ENCODE measurements at regions not wholly inside any gene's neighbourhood (a gene's known extent, or its start where the extent isn't known, plus 50 kb on each side); places are given as distances from the start of the nearest gene placed in this dataset.

DNA sequence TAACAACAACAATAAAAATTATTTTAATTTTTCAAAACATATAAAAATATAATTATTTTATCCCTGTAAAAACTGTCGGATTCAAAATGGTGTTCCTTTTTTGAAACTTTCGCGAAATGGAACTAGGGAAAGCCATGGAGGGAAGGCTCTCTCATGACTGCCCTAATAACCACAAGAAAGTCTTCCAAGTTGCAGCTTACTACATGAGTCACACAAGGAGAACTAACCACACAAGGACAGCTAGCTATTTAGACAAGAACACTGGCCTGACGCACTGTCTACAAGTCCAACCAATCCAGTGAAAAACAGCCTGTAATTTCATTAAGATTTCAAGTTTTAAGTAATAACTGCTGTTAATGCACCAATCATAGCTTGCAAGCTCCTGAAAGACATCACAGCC is 319.2 kb upstream of the PCDH9 start:
- Histone ChIP-seq H3K27ac (ENCODE audit: low read length) (no peak overlapping the region), H3K4me1 (ENCODE audit: low read length) (no peaks in the 10 kb centered on the region), H3K79me2 (ENCODE audit: low read length) (no peaks in the 10 kb centered on the region), H3K4me2 (ENCODE audit: low read length) (no peak overlapping the region), H2AFZ (ENCODE audit: low read depth, low read length) (no peak overlapping the region), H3K27me3 (ENCODE audit: low read depth, low read length) (no peaks in the 10 kb centered on the region), H3K36me3 (replicated peaks; ENCODE audit: low read depth, low read length) (no peaks in the 10 kb centered on the region), H3K9ac (ENCODE audit: low read length) (no peak overlapping the region), H4K20me1 (ENCODE audit: insufficient read depth, low read length) (no peaks in the 10 kb centered on the region), H3K9me3 (ENCODE audit: insufficient read depth, low read length) (no peaks in the 10 kb centered on the region), H3K4me3 (ENCODE audit: low read length) (no peak overlapping the region)
- TF ChIP-seq, protein P1, sequence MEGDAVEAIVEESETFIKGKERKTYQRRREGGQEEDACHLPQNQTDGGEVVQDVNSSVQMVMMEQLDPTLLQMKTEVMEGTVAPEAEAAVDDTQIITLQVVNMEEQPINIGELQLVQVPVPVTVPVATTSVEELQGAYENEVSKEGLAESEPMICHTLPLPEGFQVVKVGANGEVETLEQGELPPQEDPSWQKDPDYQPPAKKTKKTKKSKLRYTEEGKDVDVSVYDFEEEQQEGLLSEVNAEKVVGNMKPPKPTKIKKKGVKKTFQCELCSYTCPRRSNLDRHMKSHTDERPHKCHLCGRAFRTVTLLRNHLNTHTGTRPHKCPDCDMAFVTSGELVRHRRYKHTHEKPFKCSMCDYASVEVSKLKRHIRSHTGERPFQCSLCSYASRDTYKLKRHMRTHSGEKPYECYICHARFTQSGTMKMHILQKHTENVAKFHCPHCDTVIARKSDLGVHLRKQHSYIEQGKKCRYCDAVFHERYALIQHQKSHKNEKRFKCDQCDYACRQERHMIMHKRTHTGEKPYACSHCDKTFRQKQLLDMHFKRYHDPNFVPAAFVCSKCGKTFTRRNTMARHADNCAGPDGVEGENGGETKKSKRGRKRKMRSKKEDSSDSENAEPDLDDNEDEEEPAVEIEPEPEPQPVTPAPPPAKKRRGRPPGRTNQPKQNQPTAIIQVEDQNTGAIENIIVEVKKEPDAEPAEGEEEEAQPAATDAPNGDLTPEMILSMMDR (IDR thresholded peaks at IDR 0.05; ENCODE audit: low read depth, low read length), result no peak
- no peak for TF ChIP-seq EZH2phosphoT487 (IDR thresholded peaks at IDR 0.05; ENCODE audit: low read depth)

DNA sequence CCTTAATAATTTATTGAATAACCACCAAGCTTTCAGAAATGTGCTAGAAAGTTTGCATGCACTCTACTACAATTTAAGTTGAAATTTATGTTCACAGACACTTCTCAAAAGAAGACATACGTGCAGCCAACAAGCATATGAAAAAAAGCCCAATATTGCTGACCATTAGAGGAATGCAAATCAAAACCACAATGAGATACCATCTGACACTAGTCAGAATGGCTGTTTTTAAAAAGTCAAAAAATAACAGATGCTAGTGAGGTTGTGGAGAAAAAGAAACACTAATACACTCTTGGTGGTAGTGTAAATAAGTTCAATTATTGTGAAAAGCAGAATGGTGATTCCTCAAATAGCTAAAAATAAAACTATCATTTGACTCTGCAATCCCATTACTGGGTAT is 308.8 kb upstream of the PCDH9 start:
- H3K79me2 ChIP-seq (ENCODE audit: low read length), result no peaks in the 10 kb centered on the region
- H3K27ac ChIP-seq (ENCODE audit: low read length), result no peak overlapping the region
- no peaks in the 10 kb centered on the region for H3K27me3 ChIP-seq (ENCODE audit: low read depth, low read length)
- no peak overlapping the region for H3K9ac ChIP-seq (ENCODE audit: low read length)
- TF ChIP-seq, protein P1 (IDR thresholded peaks at IDR 0.05; ENCODE audit: low read depth, low read length), result no peak
- no peak for TF ChIP-seq EZH2phosphoT487 (IDR thresholded peaks at IDR 0.05; ENCODE audit: low read depth)
- no peak overlapping the region for H3K4me2 ChIP-seq (ENCODE audit: low read length)
- H3K36me3 ChIP-seq (replicated peaks; ENCODE audit: low read depth, low read length), result no peaks in the 10 kb centered on the region
- no peak overlapping the region for H3K4me3 ChIP-seq (ENCODE audit: low read length)
- no peaks in the 10 kb centered on the region for H3K4me1 ChIP-seq (ENCODE audit: low read length)
- H3K9me3 ChIP-seq (ENCODE audit: insufficient read depth, low read length), result no peaks in the 10 kb centered on the region
- no peaks in the 10 kb centered on the region for H4K20me1 ChIP-seq (ENCODE audit: insufficient read depth, low read length)
- no peak overlapping the region for H2AFZ ChIP-seq (ENCODE audit: low read depth, low read length)

DNA sequence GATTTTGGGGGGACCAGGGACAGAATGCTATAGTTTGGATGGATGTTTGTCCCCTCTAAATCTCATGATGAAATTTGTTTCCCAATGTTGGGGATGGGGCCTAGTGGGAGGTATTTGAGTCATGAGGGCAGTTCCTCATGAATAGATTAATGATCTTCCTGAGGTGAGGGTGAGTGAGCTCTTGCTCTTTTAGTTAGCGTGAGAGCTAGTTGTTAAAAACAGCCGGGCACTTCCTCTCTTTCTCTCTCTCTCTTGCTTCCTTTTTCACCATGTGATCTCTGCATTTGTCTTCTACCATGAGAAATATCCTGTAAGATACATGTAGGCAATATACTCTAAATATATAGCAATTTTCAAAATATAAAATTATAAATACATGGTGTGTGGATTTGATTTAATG is 290.8 kb upstream of the PCDH9 start:
- no peak overlapping the region for H3K27ac ChIP-seq (ENCODE audit: low read length)
- peak overlapping the region; percentile 85 for H2AFZ ChIP-seq (ENCODE audit: low read depth, low read length)
- peaks cover 3% of the 10 kb centered on the region for H3K36me3 ChIP-seq (replicated peaks; ENCODE audit: low read depth, low read length)
- H3K4me1 ChIP-seq (ENCODE audit: low read length), result peaks cover 21% of the 10 kb centered on the region
- no peak overlapping the region for H3K4me3 ChIP-seq (ENCODE audit: low read length)
- H3K4me2 ChIP-seq (ENCODE audit: low read length), result no peak overlapping the region
- H3K79me2 ChIP-seq (ENCODE audit: low read length), result no peaks in the 10 kb centered on the region
- H3K9ac ChIP-seq (ENCODE audit: low read length), result no peak overlapping the region
- no peak for TF ChIP-seq EZH2phosphoT487 (IDR thresholded peaks at IDR 0.05; ENCODE audit: low read depth)
- TF ChIP-seq, protein P1 (IDR thresholded peaks at IDR 0.05; ENCODE audit: low read depth, low read length), result no peak
- H3K27me3 ChIP-seq (ENCODE audit: low read depth, low read length), result no peaks in the 10 kb centered on the region
- peaks cover 6% of the 10 kb centered on the region; the same call in 1 of the 2 replicates for H3K9me3 ChIP-seq (ENCODE audit: insufficient read depth, low read length)
- no peaks in the 10 kb centered on the region for H4K20me1 ChIP-seq (ENCODE audit: insufficient read depth, low read length)

DNA sequence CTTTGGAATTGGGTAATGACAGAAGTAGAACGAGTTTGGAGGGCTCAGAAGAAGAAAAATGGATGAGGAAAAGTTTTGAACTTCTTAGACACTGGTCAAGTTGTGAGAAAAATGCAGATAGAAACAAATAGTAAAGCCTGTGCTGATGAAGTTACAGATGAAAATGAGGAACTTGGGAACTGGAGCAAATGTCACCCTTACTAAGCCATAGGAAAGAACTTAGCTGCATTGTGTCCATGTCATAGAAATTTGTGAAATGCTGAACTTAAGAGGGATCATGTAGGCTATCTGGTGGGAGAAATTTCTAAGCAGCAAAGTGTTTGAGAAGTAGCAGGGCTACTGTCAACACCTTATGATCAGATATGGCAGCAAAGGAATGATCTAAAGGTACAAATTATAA is 289.2 kb upstream of the PCDH9 start:
- H3K4me3 ChIP-seq (ENCODE audit: low read length), result no peak overlapping the region
- no peaks in the 10 kb centered on the region for H4K20me1 ChIP-seq (ENCODE audit: insufficient read depth, low read length)
- no peaks in the 10 kb centered on the region for H3K79me2 ChIP-seq (ENCODE audit: low read length)
- peaks cover 2% of the 10 kb centered on the region for H3K36me3 ChIP-seq (replicated peaks; ENCODE audit: low read depth, low read length)
- peaks cover 27% of the 10 kb centered on the region for H3K4me1 ChIP-seq (ENCODE audit: low read length)
- H3K27ac ChIP-seq (ENCODE audit: low read length), result no peak overlapping the region
- H3K4me2 ChIP-seq (ENCODE audit: low read length), result no peak overlapping the region
- no peak overlapping the region; the same call in 1 of the 2 replicates for H2AFZ ChIP-seq (ENCODE audit: low read depth, low read length)
- TF ChIP-seq, protein P1 (IDR thresholded peaks at IDR 0.05; ENCODE audit: low read depth, low read length), result no peak
- no peak for TF ChIP-seq EZH2phosphoT487 (IDR thresholded peaks at IDR 0.05; ENCODE audit: low read depth)
- no peaks in the 10 kb centered on the region for H3K27me3 ChIP-seq (ENCODE audit: low read depth, low read length)
- peaks cover 3% of the 10 kb centered on the region; the same call in 1 of the 2 replicates for H3K9me3 ChIP-seq (ENCODE audit: insufficient read depth, low read length)
- no peak overlapping the region for H3K9ac ChIP-seq (ENCODE audit: low read length)
